Vagina (tissue), 2 donors: ENCODE measurements at regions not wholly inside any gene's neighbourhood (a gene's known extent, or its start where the extent isn't known, plus 50 kb on each side); places are given as distances from the start of the nearest gene placed in this dataset.

Source experiments
- POLR2A ChIP-seq, 2 donors: fragments of 450-650 bp; IDR thresholded peaks; one replicate each; pipeline ENCODE4 v1.6.1; 2017; ENCODE audit warnings: antibody characterized with exemption in 2 of 2, mild to moderate bottlenecking in 2 of 2, moderate library complexity in 2 of 2
- POLR2AphosphoS5 ChIP-seq, 2 donors: sonication (generic); formaldehyde crosslinking; IDR thresholded peaks; one replicate each; pipeline ENCODE4 v1.9.0; 2017; ENCODE audit warnings: antibody characterized with exemption in 2 of 2, mild to moderate bottlenecking in 2 of 2, low read depth in 1 of 2; ENCODE audit not compliant: insufficient read depth in 1 of 2
- TF ChIP-seq, protein P1 (sequence below), 3 experiments: fragments of 450-650 bp in 2 of 3; fragments of 200-600 bp in 1 of 3; sonication (generic) in 1 of 3; IDR thresholded peaks; one replicate each; pipeline ENCODE4 v1.5.1; 2017 to 2019; ENCODE audit warnings: antibody characterized with exemption in 3 of 3, mild to moderate bottlenecking in 2 of 3, moderate library complexity in 2 of 3

DNA sequence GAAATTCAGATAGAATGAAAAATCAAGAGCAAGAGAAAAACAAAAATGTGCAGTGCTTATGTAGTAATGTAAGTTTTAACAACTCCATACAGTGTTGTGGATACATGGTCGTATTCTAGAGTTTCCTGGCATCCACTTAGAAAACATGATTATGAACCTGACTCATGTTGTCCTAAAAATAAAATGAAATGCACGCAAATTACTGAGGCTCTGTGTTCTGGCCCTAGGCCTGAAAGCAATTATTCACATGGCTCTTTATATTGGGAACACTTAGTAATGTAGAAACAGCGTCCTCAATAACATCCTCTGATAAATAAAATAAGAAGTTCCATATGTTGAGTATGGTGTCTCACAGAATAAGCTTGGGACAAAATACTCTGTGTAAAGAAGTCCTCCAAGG lies 200.2 kb upstream of the SEMA3E start:
- TF ChIP-seq, protein P1, sequence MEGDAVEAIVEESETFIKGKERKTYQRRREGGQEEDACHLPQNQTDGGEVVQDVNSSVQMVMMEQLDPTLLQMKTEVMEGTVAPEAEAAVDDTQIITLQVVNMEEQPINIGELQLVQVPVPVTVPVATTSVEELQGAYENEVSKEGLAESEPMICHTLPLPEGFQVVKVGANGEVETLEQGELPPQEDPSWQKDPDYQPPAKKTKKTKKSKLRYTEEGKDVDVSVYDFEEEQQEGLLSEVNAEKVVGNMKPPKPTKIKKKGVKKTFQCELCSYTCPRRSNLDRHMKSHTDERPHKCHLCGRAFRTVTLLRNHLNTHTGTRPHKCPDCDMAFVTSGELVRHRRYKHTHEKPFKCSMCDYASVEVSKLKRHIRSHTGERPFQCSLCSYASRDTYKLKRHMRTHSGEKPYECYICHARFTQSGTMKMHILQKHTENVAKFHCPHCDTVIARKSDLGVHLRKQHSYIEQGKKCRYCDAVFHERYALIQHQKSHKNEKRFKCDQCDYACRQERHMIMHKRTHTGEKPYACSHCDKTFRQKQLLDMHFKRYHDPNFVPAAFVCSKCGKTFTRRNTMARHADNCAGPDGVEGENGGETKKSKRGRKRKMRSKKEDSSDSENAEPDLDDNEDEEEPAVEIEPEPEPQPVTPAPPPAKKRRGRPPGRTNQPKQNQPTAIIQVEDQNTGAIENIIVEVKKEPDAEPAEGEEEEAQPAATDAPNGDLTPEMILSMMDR (IDR thresholded peaks at IDR 0.05) = no peak
- TF ChIP-seq POLR2A (IDR thresholded peaks at IDR 0.05) = no peak
- no peak for TF ChIP-seq POLR2AphosphoS5 (IDR thresholded peaks at IDR 0.05; ENCODE audit: insufficient read depth in 1 of 2, low read depth in 1 of 2)
